ENCODE measurements at regions not wholly inside any gene's neighbourhood (a gene's known extent, or its start where the extent isn't known, plus 50 kb on each side); places are given as distances from the start of the nearest gene placed in this dataset.
"Not testable (repeated sequence)": the region's sequence is repeated elsewhere in the genome, so short reads cannot be mapped to it uniquely, and the experiment has no call there.

DNA sequence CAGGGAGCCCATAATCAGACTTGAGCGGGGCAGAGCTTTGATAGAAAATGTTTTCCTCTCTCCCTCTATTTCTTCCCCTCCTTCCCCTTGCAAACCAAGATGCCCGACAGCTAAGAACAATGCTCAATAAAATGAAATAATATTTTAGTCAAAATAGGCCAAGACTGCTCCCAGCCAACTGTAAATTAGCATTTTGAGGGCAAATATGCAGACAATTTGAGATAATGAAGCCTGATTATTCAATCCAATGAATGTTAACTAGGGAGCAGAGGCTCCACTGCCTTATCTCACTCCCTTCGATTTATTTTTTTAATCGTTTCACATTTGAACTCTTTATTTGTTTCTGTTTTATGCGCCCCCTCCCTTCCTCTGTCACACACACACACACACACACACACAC lies 67.8 kb upstream of the PLGLB1 start:
- TF ChIP-seq POLR2AphosphoS5, POLR2A (IDR thresholded peaks at IDR 0.05): not testable (repeated sequence)
- TF ChIP-seq, protein P1, sequence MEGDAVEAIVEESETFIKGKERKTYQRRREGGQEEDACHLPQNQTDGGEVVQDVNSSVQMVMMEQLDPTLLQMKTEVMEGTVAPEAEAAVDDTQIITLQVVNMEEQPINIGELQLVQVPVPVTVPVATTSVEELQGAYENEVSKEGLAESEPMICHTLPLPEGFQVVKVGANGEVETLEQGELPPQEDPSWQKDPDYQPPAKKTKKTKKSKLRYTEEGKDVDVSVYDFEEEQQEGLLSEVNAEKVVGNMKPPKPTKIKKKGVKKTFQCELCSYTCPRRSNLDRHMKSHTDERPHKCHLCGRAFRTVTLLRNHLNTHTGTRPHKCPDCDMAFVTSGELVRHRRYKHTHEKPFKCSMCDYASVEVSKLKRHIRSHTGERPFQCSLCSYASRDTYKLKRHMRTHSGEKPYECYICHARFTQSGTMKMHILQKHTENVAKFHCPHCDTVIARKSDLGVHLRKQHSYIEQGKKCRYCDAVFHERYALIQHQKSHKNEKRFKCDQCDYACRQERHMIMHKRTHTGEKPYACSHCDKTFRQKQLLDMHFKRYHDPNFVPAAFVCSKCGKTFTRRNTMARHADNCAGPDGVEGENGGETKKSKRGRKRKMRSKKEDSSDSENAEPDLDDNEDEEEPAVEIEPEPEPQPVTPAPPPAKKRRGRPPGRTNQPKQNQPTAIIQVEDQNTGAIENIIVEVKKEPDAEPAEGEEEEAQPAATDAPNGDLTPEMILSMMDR (IDR thresholded peaks at IDR 0.05 in 8 of 11, conservative IDR thresholded peaks at IDR 0.05 in 3 of 11): not testable (repeated sequence)

Measured in spleen (tissue), 7 donors.